Tibial nerve (tissue), 4 donors: ENCODE measurements at regions not wholly inside any gene's neighbourhood (a gene's known extent, or its start where the extent isn't known, plus 50 kb on each side); places are given as distances from the start of the nearest gene placed in this dataset.

Experiments
- DNase-seq, 2 donors: peaks; one replicate each; pipeline ENCODE4 v3.0.0-alpha.2; 2019; ENCODE audit warnings: low spot score in 2 of 2
- H3K27ac ChIP-seq, 4 donors: fragments of 200-600 bp; sonication (generic) in 3 of 4; one replicate each; pipeline ENCODE4 v1.5.1; 2017 to 2019; ENCODE audit warnings: mild to moderate bottlenecking in 1 of 4
- H3K27me3 ChIP-seq, 2 donors: fragments of 200-600 bp; sonication (generic) in 1 of 2; one replicate each; pipeline versions ENCODE4 v1.5.1 to v1.6.0; 2017 to 2019
- H3K36me3 ChIP-seq, 3 donors: fragments of 200-600 bp; sonication (generic); one replicate each; pipeline ENCODE4 v1.5.1; 2018 to 2019
- H3K4me1 ChIP-seq, 4 donors: fragments of 200-600 bp; sonication (generic) in 3 of 4; one replicate each; pipeline ENCODE4 v1.5.1; 2017 to 2019
- H3K4me3 ChIP-seq, 4 donors: fragments of 200-600 bp; sonication (generic) in 3 of 4; one replicate each; pipeline ENCODE4 v1.5.1; 2017 to 2019; ENCODE audit warnings: mild to moderate bottlenecking in 1 of 4, moderate library complexity in 1 of 4
- H3K9me3 ChIP-seq, 4 donors: fragments of 200-600 bp; sonication (generic) in 3 of 4; one replicate each; pipeline ENCODE4 v1.5.1; 2017 to 2019
- CTCF ChIP-seq, 5 experiments: fragments of 200-600 bp in 3 of 5; fragments of 450-650 bp in 2 of 5; sonication (generic) in 3 of 5; IDR thresholded peaks; one replicate each; pipeline ENCODE4 v1.5.1; 2016 to 2019; ENCODE audit warnings: antibody characterized with exemption in 5 of 5, mild to moderate bottlenecking in 3 of 5, moderate library complexity in 2 of 5
- EP300 ChIP-seq, 2 donors: sonication (generic); formaldehyde crosslinking; IDR thresholded peaks; one replicate each; pipeline ENCODE4 v1.6.1; 2017; ENCODE audit warnings: antibody characterized with exemption in 2 of 2, mild to moderate bottlenecking in 1 of 2
- POLR2A ChIP-seq, 2 donors: fragments of 450-650 bp; IDR thresholded peaks; one replicate each; pipeline ENCODE4 v1.6.1; 2017; ENCODE audit warnings: antibody characterized with exemption in 2 of 2, mild to moderate bottlenecking in 2 of 2, moderate library complexity in 2 of 2
- WGBS, 2 donors: methylation state at CpG; one replicate each; pipeline ENCODE4 v1.1.5; 2018; 5-methylcytosine and 5-hydroxymethylcytosine counted together

GRCh38 chr6:170127151-170127550 lies 163.7 kb downstream of the DLL1 start:
- Histone ChIP-seq H3K4me1 (peaks cover 0 to 13% (median 0%) of the 10 kb centered on the region in 4 donors), H3K27ac (no peak overlapping the region), H3K9me3 (peaks cover 0 to 2% (median 0%) of the 10 kb centered on the region in 4 donors), H3K36me3 (no peaks in the 10 kb centered on the region), H3K4me3 (no peak overlapping the region), H3K27me3 (no peaks in the 10 kb centered on the region)
- WGBS, 2 donors = 76 to 90% methylated on average over 9 of the region's 9 CpGs
- no peak for TF ChIP-seq EP300 (IDR thresholded peaks at IDR 0.05)
- no peak for TF ChIP-seq POLR2A (IDR thresholded peaks at IDR 0.05)
- TF ChIP-seq CTCF (IDR thresholded peaks at IDR 0.05) = no peak
- no peak for DNase-seq

- Histone ChIP-seq H3K4me3 (no peak overlapping the region), H3K9me3 (peaks cover 0 to 16% (median 7%) of the 10 kb centered on the region in 4 donors), H3K27ac (no peak overlapping the region), H3K36me3 (no peaks in the 10 kb centered on the region), H3K4me1 (peaks cover 0 to 13% (median 0%) of the 10 kb centered on the region in 4 donors), H3K27me3 (no peaks in the 10 kb centered on the region)
- no peak for TF ChIP-seq EP300 (IDR thresholded peaks at IDR 0.05)
- TF ChIP-seq POLR2A (IDR thresholded peaks at IDR 0.05) = no peak
- no peak for TF ChIP-seq CTCF (IDR thresholded peaks at IDR 0.05)
- 83 to 85% methylated on average over 24 to 27 of the region's 27 CpGs for WGBS, 2 donors
- DNase-seq = no peak
These were observed 165.2 kb downstream of the DLL1 start for GRCh38 chr6:170125456-170126300.

GRCh38 chr6:170124836-170125235 lies 166.0 kb downstream of the DLL1 start:
- Histone ChIP-seq H3K4me1 (peaks cover 0 to 11% (median 0%) of the 10 kb centered on the region in 4 donors), H3K9me3 (peaks cover 0 to 25% (median 11%) of the 10 kb centered on the region in 4 donors), H3K4me3 (no peak overlapping the region), H3K36me3 (no peaks in the 10 kb centered on the region), H3K27ac (no peak overlapping the region), H3K27me3 (no peaks in the 10 kb centered on the region)
- WGBS, 2 donors = 84 to 88% methylated on average over 5 of the region's 5 CpGs
- no peak for DNase-seq
- TF ChIP-seq EP300 (IDR thresholded peaks at IDR 0.05) = no peak
- no peak for TF ChIP-seq POLR2A (IDR thresholded peaks at IDR 0.05)
- TF ChIP-seq CTCF (IDR thresholded peaks at IDR 0.05) = no peak

DNA sequence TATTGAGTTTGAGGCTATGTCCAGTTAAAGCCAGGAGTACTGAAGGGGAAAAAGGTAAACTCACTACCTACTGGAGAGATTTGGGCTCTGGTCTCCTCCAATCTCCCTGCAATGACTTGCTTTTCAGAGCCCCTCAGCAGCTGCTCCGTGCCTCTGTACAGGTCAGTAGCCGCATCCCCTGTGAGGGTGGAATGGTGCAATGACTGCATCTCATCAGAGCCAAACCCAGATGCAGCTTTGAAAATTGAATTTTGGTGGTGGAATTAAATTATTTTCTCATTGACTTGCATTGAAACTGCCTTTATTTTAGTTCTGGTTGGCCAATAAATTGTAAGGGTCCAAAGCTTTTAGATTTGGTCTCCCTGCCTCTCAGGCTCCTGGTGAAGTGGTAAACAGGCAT lies 166.7 kb downstream of the DLL1 start:
- H3K27ac ChIP-seq = no peak overlapping the region
- H3K4me3 ChIP-seq = no peak overlapping the region
- H3K4me1 ChIP-seq = peaks cover 0 to 4% (median 0%) of the 10 kb centered on the region in 4 donors
- peaks cover 0 to 30% (median 15%) of the 10 kb centered on the region in 4 donors for H3K9me3 ChIP-seq
- TF ChIP-seq EP300 (IDR thresholded peaks at IDR 0.05) = no peak
- no peak for TF ChIP-seq CTCF (IDR thresholded peaks at IDR 0.05)
- no peak for TF ChIP-seq POLR2A (IDR thresholded peaks at IDR 0.05)
- H3K27me3 ChIP-seq = no peaks in the 10 kb centered on the region
- no peak for DNase-seq
- 82 to 97% methylated on average over 2 of the region's 2 CpGs for WGBS, 2 donors
- H3K36me3 ChIP-seq = no peaks in the 10 kb centered on the region

DNA sequence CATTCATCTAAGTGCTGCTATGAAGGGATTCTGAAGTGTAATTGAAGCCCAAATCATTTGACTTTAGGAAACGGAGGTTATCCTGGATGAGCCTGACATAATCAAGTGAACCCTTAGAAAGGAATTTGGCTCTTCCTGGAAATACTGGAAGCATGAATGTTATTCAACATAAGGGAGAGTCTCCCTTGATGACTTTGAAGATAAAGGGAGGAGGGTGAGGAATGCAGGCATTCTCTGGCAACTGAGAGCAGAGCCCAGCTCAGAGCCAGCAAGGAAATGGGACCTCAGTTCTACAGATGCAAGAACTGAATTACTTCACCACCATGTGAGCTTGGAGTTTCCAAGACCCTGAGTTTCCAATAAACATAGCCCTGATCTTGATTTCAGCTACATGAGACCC lies 168.2 kb downstream of the DLL1 start:
- no peaks in the 10 kb centered on the region for H3K36me3 ChIP-seq
- 57 to 64% methylated on average over 1 of the region's 1 CpG for whole genome bisulfite sequencing, 2 donors
- peaks cover 0 to 33% (median 15%) of the 10 kb centered on the region in 4 donors for H3K9me3 ChIP-seq
- H3K4me1 ChIP-seq = no peaks in the 10 kb centered on the region
- TF ChIP-seq POLR2A (IDR thresholded peaks at IDR 0.05) (no peak), CTCF (IDR thresholded peaks at IDR 0.05) (no peak), EP300 (IDR thresholded peaks at IDR 0.05) (no peak)
- DNase-seq = no peak
- no peaks in the 10 kb centered on the region for H3K27me3 ChIP-seq
- no peak overlapping the region for H3K27ac ChIP-seq
- no peak overlapping the region for H3K4me3 ChIP-seq
